SIG-M5 treated with dmso at 0.1 percent for 504 hours (cell line): ENCODE measurements at regions not wholly inside any gene's neighbourhood (a gene's known extent, or its start where the extent isn't known, plus 50 kb on each side); places are given as distances from the start of the nearest gene placed in this dataset.

Experiments used
- DNase-seq: peaks from one replicate; lab custom pipeline; 2025; ENCODE audit not compliant: unreplicated experiment; lab: John Stamatoyannopoulos, UW

DNA sequence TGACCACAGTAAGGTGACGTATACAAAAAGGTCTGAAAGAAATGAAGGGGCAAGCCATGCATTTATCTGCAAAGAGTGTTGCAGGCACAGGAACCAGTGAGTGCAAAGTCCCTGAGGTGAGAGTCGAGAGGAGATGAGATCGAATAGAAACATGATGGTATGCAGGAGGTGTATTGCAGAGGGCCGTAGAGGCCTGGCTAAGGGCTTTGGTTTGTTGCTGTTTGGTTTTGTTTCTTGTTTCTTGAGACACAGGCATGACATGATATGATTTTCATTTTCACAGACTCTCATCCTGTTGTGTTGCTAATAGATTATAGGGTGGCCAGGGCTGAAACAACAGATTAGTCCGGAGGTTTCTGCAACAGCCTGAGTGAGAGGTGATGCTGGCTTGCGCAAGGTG lies 80.4 kb downstream of the HSPH1 start:
- DNase-seq = no peak

DNA sequence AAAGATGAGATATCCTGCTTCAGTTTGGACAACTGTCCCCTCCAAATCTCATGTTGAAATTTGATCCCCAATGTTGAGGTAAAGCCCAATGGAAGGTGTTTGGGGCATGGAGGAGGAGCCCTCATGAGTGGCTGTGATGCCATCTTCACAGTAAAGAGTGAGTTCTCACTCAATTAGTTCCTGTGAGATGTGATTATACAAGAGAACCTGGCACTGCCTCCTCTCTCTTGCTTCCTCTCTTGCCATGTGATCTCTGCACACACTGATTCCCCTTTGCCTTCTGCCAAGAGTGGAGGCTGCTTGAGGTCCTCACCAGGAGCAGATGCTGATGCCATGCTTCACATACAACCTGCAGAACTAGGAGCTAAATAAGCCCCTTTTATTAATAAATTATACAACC lies 86.9 kb downstream of the HSPH1 start:
- no peak for DNase-seq

DNA sequence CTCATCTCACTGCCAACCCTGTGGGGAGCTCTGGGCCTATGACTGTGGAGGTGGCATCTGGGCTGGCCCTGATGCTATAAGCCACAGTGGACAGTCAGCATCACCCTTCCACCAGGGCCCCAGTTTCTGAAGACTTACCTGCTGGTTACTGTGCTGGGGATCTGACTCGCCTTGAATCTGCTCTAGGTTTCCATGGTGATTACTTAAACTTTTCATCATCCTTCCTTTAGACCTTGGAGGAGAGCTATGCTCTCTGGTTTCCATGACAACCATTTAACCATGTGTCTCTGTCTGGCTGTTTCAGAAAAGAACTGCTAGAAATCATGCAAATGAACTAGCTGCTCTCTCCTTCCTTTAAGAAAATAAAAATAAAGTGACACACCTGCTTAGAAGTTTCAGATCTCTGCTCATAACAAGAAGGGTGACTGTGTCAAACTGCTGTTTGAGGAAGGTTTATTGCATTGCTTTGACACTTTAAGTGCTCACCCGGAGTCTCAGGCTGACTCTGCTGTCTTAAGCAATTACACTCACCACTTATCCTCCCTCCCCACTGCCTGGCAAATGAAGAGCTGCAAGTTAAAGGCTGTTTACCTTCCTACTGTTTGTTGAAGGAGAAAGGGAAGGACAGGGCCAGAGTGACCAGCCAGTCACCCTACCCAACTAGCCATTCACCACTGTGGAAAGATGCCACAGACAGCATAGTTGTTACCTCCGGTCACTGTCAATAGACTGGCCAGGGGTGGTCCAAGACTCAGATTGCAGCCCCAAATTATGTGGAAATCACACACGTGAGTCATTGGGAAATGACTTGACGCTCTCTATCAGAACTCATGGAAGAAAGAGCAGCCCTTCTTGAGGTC lies 87.6 kb downstream of the HSPH1 start:
- DNase-seq = peak; percentile 21

DNA sequence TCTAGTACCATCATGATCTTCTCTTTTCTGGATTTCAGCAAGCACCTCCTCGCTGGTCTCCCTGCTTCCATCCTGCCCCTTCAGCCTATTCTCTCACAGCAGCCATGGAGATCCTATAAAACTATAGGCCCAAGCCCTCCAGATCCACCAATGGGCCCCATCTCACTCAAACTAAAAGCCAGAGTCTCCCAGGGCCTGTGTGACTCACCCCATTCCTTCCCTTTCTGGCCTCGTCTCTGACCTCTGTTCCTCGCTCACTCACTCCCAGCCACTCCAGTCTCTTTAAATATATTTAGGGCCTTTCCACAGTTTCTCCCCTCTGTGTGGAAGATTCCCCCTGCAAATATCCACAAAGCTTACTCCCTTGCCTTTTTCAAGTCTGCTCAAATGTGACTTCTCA lies 89.7 kb downstream of the HSPH1 start:
- DNase-seq = no peak

DNA sequence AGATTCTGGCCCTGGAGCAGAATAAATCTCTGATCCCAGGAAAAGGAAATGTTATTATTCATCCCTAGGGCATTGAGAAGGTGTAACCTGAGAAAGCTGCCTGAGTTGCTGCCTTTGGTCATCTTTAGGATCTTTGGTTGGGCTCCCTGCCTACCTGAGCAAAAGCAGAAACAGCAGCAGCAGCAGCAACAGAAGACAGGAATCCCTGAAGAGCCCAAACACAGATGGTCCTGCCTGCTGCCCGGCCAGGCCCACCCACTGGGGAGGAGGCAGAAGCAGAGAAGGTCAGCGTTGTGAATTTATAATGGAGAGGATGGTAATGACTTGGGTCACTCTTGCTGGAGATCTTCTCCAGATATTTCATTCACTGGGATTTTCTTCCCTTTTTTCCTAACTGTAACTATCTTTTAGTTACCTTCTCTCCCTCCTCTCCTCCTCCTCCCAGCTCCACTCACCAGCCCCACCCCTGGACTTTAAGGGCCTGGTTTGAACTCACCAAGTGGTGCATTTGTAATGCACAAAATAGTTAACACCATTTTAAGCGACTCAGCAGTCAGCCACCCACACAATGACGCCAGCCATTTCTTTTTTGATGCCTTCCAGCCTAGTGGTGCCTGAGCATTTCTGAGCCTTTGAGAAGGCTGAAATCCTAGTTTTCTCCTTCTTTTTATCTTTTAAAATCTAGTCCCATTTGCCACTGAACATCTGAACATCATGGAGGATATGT lies 91.7 kb downstream of the HSPH1 start:
- no peak for DNase-seq

DNA sequence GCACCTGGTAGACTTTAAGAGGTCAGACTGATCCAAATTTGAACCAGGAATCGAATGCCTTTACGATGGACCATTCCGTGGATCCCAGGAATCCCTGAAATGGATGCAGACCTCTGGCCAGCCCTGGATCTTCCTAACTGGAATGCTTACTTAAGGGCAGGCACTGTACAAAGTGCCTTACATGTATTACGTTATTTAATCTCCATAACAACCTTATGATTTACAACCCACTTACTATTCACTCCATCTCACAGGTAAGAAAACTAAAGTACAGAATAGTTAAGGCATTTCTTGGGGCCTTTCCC lies 93.6 kb downstream of the HSPH1 start:
- DNase-seq = no peak

DNA sequence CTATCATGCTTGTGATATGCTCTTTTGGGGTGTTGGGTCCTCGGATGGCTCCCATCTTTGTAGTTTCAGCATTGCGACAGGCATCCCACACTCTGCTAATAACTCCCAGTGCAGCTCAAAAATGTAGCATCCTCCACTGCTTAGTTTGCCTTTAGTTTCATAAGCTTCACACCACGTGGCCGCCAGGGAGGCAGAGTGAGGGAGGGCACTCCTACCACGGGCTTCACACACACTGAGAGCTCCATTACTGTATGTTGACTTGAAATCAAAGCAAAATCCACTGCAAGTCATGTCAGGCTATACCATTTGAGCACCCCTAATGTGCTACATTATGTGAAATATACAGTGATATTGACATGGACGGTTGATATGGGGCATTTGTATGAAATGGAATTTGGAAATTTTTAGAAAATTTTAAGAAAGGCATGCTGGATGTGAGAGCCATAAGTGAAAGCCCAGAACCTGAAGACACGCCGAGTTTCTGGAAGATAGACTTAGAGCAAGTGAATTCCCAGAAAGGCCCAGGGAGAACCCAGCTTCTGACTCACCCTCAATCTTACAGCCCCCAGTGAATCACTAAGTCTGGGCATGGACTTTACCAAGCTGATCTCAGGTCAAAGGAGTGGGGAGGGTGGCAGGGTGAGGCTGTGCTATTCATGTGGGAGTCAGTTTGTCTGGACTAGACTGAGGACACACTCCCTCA lies 94.1 kb downstream of the HSPH1 start:
- no peak for DNase-seq

DNA sequence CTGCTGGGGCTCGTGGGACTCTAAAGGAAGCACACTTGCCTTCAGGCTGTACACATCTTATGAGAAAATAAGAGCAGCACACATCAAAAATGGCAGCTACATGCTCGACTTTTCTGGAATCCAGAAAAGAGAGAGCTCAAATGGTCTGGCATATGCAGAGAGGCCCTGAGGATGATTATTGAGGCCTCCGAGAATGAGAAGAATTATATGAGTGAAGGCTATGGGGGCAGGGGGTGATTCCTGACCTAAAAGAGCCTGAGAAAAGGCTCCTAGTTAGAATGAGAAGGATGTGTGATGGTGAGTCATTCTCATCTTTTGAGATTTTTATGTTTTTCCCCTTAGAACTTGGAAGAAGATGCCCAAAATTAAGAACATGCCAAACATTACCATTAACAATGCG lies 97.1 kb downstream of the HSPH1 start:
- DNase-seq = no peak

DNA sequence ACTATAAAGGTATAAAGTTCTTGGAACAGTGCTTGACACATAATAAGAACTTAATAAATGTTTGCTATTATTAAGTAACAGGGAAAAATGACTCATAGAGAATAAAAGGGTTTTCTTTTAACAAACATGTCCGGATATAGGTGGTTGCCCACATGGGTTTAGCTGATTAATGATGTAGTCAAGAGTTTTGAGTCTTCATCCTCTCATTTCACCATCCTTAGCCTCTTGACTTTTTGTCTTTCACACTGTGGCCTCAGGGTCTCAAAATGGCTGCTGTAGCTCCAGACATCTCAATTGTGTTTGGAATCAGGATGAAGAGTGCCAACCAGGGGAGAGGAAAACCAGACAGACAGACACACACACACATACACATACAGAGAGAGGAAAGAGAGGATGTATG lies 97.9 kb downstream of the HSPH1 start:
- no peak for DNase-seq

DNA sequence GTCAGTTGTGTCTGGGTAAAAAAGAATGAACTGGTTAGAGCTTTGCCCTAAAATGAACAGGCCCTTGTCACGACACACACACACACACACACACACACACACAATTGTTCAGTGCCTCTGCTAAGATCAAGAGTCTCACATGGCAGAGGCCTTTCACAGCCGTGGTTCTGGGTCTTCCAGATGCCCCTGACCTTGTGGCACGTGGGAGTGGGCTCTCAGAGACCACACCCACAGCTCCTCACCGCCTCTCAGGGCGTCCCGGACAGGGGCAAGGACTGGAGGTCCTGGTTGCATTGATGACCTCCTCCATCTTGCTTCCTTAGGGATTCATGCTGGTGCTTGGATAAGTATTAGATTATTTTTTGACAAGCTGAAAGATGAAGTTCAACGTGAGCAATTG lies 101.0 kb downstream of the HSPH1 start:
- DNase-seq = no peak

DNA sequence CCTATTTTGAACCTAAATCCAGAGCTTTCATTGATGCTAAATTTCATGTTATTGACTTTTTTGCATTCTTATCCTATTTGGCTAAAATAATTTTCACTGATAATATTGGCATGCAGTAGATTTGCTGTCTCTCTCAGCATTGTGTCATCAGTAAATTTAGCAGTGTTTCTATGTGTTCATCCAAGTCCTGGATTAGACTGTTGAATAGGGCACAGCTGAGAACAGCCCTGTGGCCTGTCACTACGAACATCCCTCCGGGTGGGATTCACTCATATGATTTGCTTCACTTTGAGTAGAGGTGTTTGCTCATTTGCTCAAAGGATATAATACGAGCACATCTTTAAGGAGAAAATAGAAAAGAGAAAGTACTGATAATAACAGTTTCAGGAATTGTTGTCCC lies 101.5 kb downstream of the HSPH1 start:
- no peak for DNase-seq

DNA sequence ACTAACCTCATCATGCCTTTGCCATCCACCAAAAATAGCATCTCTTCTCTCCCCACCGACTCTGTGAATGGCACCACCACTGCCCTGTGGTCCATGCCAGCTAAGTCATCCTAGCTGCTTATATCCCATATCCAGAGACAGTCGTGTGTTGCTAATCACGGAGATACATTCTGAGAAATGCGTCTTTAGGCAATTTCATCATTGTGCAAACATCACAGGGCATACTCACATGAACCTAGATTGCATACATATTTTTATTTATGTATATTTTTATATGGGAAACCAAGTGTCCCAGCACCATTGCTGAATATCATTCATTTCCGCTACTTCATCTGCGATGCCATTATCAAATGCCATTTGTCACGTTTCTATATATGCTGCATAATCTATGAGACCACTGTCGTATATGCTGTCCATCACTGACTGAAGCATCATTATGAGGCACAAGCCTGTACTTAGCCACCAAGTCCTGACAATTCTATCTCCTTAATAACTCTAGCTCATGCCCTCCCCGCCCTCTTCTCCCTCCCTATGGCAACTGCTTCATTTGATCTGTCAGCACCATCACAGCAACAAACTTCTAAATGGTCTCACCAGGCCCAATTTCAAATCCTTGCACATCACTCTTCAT lies 104.2 kb downstream of the HSPH1 start:
- no peak for DNase-seq

DNA sequence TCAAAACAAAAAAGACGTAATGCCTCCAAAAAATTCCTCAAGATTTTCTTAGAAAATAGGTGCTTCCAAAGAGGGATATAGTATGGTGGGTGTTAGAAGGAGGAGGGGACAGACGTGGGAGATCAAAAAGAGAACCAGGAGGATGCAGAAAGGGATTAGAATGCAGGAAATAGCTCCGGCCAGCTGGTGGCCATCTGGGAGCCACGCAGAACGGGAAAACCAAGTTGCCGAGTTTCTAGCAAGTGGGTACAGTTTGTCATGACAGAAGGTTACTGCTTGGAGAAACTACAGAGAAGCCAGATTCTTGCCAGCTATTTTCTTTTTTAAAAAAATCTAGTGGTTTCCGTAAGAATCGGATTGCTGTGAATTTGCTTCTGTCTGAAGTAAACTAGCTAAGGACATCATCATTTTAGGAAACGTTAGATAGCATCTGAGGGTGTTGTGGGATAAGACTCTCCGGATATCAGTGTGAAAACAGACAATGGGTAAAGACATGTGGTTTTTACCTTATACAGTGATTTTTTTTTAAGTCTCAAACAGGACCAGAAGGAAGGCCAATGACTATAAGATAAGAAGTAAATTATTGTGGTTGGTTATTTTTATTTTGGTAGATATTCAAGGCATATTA lies 104.9 kb downstream of the HSPH1 start:
- no peak for DNase-seq

DNA sequence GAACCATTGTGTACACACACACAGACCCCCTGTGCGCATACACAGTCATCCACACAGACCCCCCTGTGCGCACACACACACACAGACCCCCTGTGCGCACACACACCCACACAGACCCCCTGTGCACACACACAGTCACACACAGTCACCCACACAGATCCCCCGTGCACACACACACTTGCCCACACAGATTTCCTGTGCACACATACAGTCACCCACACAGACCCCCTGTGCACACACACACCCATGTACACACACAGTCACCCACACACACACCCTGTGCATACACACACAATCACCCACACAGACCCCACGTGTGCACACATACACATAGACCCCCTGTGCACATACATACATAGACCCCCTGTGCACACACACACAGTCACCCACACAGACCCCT lies 106.1 kb downstream of the HSPH1 start:
- DNase-seq = no peak

DNA sequence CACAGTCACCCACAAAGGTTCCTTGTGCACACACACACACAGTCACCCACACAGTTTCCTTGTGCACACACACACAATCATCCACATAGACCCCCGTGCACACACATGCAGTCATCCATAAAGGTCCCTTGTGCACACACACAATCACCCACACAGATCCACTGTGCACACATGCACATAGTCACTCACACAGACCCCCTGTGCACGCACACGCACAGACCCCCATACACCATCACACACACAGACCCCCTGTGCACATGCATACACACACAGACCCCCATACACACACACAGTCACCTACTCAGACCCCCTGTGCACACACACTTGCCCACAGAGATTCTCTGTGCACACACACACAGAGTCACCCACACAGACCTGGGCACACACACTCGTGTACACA lies 107.1 kb downstream of the HSPH1 start:
- DNase-seq = no peak

DNA sequence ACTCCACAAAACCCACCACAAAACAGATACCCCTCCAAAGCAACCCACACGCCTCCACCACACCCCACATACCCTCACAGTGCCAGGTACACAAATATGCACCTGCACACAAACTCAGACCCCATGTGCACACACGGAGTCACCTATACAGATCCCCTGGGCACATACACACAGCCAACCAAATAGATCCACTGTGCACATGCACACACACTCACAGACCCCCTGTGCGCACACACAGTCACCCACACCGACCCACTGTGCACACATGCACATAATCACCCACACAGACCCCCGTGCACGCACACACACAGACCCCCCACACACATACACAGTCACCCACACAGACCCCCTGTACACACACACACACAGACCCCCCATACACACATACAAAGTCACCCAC lies 107.8 kb downstream of the HSPH1 start:
- no peak for DNase-seq

DNA sequence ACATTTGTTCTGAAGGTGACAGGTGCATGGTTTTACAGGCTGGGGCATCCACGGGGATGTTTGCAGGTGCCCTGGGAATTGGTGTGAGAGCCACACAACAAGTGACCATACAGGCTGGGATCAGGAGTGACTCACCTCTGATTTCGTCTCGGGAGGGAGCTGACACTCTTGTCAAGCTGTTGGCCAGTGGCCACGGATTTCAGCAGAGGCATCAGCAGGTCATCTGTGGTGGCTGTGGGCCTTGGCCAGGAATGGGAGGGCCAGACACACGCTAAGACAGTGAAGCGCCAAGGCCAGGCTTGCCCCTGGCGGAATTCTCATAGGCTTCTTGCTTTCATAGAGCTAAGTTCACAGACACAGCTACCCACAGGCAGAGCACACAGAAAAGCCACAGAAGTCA lies 108.6 kb downstream of the HSPH1 start:
- no peak for DNase-seq

DNA sequence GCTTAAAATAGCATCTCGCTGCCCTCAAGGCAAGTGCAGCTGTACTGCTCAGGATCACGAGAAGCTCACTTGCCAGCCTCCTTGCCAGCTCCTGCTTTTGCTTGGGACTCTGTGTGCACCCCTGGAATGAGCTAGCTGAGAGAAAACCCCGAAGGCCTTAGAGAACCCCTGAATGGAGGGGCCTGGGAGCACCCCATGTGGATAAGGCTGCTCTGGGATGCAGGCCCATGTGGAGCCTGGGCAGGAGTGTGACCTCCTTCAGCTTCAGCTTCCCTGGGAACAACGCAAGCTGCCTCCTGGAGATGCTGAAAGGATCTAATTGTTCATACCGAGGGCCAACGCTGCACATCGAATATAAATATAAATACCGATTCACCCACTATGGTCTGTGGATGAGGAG lies 109.2 kb downstream of the HSPH1 start:
- no peak for DNase-seq

DNA sequence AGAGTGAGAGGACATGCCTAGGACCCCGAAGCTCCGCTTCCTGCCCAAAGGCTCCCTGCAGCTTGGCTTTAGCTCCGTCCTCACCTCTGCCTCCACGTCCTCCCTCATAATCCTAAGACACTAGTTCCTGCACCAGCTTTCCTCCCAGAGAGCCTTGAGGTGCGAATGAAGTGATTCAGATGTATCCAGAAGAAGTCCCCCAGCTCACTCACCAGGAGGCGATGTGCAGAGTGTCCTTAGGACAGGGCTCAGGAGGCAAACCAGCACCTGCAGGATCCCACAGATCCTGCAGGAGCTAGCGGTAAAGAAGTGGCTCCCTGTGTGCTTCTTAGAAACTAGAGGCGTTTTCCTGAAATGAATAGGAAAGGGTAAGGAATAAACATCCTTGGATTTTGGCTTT lies 109.7 kb downstream of the HSPH1 start:
- no peak for DNase-seq

DNA sequence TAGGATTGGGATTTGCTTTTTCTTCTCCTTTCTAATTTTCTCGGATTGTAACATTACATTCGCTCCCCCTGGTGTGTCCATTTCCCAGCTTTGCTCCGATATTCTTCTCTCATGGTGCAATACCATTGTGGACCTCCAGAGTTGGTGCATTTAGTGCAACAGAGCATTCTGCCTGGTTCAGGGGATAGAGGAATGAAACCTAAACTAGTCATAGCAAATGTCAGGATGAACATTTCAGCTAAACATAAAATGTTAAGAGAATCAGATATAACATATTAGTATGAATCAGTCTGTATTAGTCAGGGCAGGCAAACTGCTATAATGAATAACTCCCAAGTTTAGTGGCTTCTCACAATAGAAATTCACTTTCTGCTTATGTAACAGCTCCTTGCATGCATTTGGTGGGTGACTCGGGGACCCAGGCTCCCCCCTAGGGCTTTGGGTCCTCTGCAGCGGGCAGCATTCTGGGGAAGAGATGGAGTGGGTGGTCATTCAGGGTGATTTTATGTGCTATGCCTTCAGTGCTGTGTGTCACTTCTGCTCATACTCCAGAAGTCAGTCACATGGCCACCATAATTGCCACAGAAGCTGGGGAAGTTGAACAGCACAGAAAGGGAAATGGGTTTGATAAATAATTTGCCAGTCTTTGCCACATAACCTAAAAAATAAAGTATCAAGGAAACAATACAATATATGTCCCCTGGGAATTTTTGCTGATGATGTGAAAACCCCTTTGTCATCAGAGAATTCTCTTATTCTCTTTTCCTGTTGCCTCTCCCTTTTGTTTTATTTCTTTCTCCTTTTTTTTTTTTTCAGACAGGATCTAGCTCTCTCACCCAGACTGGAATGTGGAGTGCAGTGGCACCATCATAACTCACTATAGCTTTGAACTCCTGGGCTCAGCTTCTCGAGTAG lies 111.0 kb downstream of the HSPH1 start:
- peak; percentile 39 for DNase-seq
